MM.1S (cell line): ENCODE measurements at regions not wholly inside any gene's neighbourhood (a gene's known extent, or its start where the extent isn't known, plus 50 kb on each side); places are given as distances from the start of the nearest gene placed in this dataset.

ENCODE experiments used
- DNase-seq: peaks from one replicate; pipeline ENCODE4 v3.0.0-alpha.2; 2015
- H2AFZ ChIP-seq: fragments of 300-600 bp; sonication (generic); 2 replicates; pipeline ENCODE4 v1.6.0; 2016; ENCODE audit warnings: antibody characterized with exemption, low read length
- H3F3A ChIP-seq: fragments of 300-600 bp; sonication (generic); 2 replicates; pipeline ENCODE4 v1.6.1; 2016; ENCODE audit warnings: mild to moderate bottlenecking, antibody characterized with exemption, low read length, moderate library complexity, mixed read lengths; ENCODE audit not compliant: insufficient read depth
- H3K27ac ChIP-seq: fragments of 300-600 bp; sonication (generic); 2 replicates; pipeline ENCODE4 v1.5.1; 2016; ENCODE audit warnings: mild to moderate bottlenecking, low read length
- H3K27me3 ChIP-seq: fragments of 300-600 bp; sonication (generic); replicated peaks from 2 replicates; pipeline ENCODE4 v1.6.0; 2016; ENCODE audit warnings: low read length; ENCODE audit not compliant: insufficient read depth
- H3K36me3 ChIP-seq: fragments of 300-600 bp; sonication (generic); replicated peaks from 2 replicates; pipeline ENCODE4 v1.6.1; 2016; ENCODE audit warnings: mild to moderate bottlenecking, low read length, mixed read lengths; ENCODE audit not compliant: insufficient read depth
- H3K4me1 ChIP-seq: fragments of 300-600 bp; sonication (generic); 2 replicates; pipeline ENCODE4 v1.6.1; 2016; ENCODE audit warnings: low read length, mixed read lengths
- H3K4me2 ChIP-seq: fragments of 300-600 bp; sonication (generic); 2 replicates; pipeline ENCODE4 v1.6.0; 2016; ENCODE audit warnings: low read depth, low read length
- H3K4me3 ChIP-seq: fragments of 300-600 bp; sonication (generic); 2 replicates; pipeline ENCODE4 v1.5.1; 2016; ENCODE audit warnings: low read length, mixed read lengths
- H3K79me2 ChIP-seq: fragments of 300-600 bp; sonication (generic); 2 replicates; pipeline ENCODE4 v1.6.1; 2016; ENCODE audit warnings: mixed run types, low read length, mixed read lengths
- H3K9ac ChIP-seq: fragments of 300-600 bp; sonication (generic); 2 replicates; pipeline ENCODE4 v1.6.1; 2016; ENCODE audit warnings: low read length, mixed read lengths
- H3K9me2 ChIP-seq: fragments of 300-600 bp; sonication (generic); replicated peaks from 2 replicates; pipeline ENCODE4 v1.6.1; 2016; ENCODE audit warnings: mild to moderate bottlenecking, low read length, mixed read lengths; ENCODE audit not compliant: insufficient read depth
- H3K9me3 ChIP-seq: fragments of 300-600 bp; sonication (generic); replicated peaks from 2 replicates; pipeline ENCODE4 v1.6.1; 2016; ENCODE audit warnings: mild to moderate bottlenecking, low read length, mixed read lengths; ENCODE audit not compliant: insufficient read depth
- H4K20me1 ChIP-seq: fragments of 300-600 bp; sonication (generic); 2 replicates; pipeline ENCODE4 v1.6.1; 2016; ENCODE audit warnings: mild to moderate bottlenecking, low read length, moderate library complexity, mixed read lengths; ENCODE audit not compliant: insufficient read depth
- EZH2 ChIP-seq: fragments of 300-600 bp; sonication (generic); optimal IDR thresholded peaks from 2 replicates; pipeline ENCODE3; 2017; ENCODE audit warnings: low read depth, mild to moderate bottlenecking, antibody characterized with exemption, low read length, mixed read lengths
- EZH2phosphoT487 ChIP-seq: fragments of 300-600 bp; sonication (generic); IDR thresholded peaks from 2 replicates; pipeline ENCODE4 v1.6.1; 2018; ENCODE audit warnings: antibody characterized with exemption, low read length
- TF ChIP-seq, protein P1 (sequence below): fragments of 300-600 bp; sonication (generic); IDR thresholded peaks from 2 replicates; pipeline ENCODE4 v1.5.1; 2016; ENCODE audit warnings: antibody characterized with exemption, low read length, mixed read lengths

DNA sequence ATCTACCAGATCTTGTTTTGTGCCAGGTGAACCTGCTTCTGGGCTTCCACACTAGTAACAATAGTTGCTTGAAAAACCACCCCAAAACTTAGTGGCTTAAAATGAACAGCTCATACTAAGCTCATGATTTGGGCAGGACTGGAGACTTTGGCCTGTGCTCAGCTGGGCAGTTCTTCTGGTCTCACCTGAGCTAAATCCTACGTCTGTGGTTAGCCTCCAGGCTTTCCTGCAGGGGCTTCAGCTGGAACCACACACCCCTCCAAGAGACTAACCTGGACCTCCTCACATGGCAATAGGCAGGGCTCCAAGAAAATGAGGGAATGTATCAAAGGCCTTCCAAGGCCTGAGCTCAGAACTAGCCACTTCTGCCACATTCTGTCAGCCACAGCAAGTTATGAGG lies 144.1 kb downstream of the CD8B2 start:
- Histone ChIP-seq H3K9me2 (no peaks in the 10 kb centered on the region), H3K36me3 (no peaks in the 10 kb centered on the region), H4K20me1 (no peaks in the 10 kb centered on the region), H3K79me2 (no peaks in the 10 kb centered on the region), H3F3A (no peaks in the 10 kb centered on the region), H3K4me3 (no peak overlapping the region), H3K4me2 (no peak overlapping the region), H2AFZ (no peak overlapping the region), H3K9me3 (no peaks in the 10 kb centered on the region; the same call in 1 of the 2 replicates), H3K9ac (no peak overlapping the region), H3K27me3 (no peaks in the 10 kb centered on the region), H3K4me1 (no peaks in the 10 kb centered on the region), H3K27ac (no peak overlapping the region)
- no peak for DNase-seq
- TF ChIP-seq EZH2phosphoT487, result no peak
- TF ChIP-seq, protein P1, sequence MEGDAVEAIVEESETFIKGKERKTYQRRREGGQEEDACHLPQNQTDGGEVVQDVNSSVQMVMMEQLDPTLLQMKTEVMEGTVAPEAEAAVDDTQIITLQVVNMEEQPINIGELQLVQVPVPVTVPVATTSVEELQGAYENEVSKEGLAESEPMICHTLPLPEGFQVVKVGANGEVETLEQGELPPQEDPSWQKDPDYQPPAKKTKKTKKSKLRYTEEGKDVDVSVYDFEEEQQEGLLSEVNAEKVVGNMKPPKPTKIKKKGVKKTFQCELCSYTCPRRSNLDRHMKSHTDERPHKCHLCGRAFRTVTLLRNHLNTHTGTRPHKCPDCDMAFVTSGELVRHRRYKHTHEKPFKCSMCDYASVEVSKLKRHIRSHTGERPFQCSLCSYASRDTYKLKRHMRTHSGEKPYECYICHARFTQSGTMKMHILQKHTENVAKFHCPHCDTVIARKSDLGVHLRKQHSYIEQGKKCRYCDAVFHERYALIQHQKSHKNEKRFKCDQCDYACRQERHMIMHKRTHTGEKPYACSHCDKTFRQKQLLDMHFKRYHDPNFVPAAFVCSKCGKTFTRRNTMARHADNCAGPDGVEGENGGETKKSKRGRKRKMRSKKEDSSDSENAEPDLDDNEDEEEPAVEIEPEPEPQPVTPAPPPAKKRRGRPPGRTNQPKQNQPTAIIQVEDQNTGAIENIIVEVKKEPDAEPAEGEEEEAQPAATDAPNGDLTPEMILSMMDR, result no peak
- no peak for TF ChIP-seq EZH2

DNA sequence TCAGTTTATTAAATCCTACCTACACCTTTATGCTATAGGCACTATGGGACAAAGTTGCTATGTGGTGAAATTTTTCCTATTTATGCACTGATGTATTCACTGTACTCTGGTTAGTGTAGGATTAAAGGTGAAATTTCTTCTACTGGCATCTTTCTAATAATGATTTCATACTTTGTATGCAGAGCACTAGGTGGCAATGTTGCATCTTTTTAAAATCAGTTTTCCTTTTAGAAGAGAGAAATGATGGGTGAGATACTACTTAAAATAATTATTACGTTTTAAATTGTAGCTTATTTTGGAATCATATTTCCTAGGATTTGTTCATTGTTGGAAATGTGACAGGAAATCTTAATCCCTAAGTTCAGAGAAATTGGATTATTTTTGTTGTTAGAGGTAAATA lies 150.9 kb downstream of the CD8B2 start:
- Histone ChIP-seq H3K27ac (no peak overlapping the region), H3K4me3 (no peak overlapping the region), H3K79me2 (no peaks in the 10 kb centered on the region), H3K4me2 (no peak overlapping the region), H3K9ac (no peak overlapping the region), H3K27me3 (no peaks in the 10 kb centered on the region), H3F3A (no peaks in the 10 kb centered on the region), H3K4me1 (no peaks in the 10 kb centered on the region), H3K9me2 (no peaks in the 10 kb centered on the region), H4K20me1 (no peaks in the 10 kb centered on the region), H2AFZ (no peak overlapping the region), H3K36me3 (no peaks in the 10 kb centered on the region), H3K9me3 (no peaks in the 10 kb centered on the region)
- TF ChIP-seq, protein P1, result peak; percentile 49
- TF ChIP-seq EZH2phosphoT487, result no peak
- no peak for TF ChIP-seq EZH2
- DNase-seq, result peak; percentile 33

DNA sequence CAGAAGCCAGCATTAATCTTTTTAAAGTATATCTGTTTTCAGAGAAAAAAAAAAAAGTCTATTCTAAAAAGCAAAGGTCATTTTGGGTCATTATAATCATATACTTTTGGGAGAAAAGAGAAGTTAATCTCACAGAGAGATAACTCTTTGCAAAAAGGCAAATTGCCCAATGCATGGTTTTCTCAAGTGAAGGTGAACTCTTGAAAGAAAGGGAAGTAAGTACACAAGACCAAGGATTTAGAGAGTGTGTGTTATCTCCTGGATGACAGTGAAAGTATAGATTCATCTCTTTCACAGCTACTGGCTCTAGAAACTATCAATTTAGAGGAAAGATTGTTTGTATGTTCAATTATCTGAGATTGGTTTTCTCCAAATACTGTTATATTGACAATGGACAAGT lies 151.4 kb downstream of the CD8B2 start:
- no peaks in the 10 kb centered on the region for H3F3A ChIP-seq
- H3K27ac ChIP-seq, result no peak overlapping the region

More for the DNA sequence above, 151.4 kb downstream of the CD8B2 start:
- Histone ChIP-seq H4K20me1 (no peaks in the 10 kb centered on the region), H3K9me3 (no peaks in the 10 kb centered on the region), H3K4me1 (no peaks in the 10 kb centered on the region), H3K4me3 (no peak overlapping the region), H3K27me3 (no peaks in the 10 kb centered on the region), H3K79me2 (no peaks in the 10 kb centered on the region), H3K4me2 (no peak overlapping the region), H3K9ac (no peak overlapping the region), H3K9me2 (no peaks in the 10 kb centered on the region), H2AFZ (no peak overlapping the region), H3K36me3 (no peaks in the 10 kb centered on the region)
- DNase-seq, result no peak
- no peak for TF ChIP-seq EZH2
- TF ChIP-seq, protein P1, result no peak
- TF ChIP-seq EZH2phosphoT487, result no peak
